Breast epithelium (tissue), 3 donors: ENCODE measurements at regions not wholly inside any gene's neighbourhood (a gene's known extent, or its start where the extent isn't known, plus 50 kb on each side); places are given as distances from the start of the nearest gene placed in this dataset.

Experiments used
- CTCF ChIP-seq, 3 donors: fragments of 450-650 bp; IDR thresholded peaks; one replicate each; pipeline ENCODE4 v1.5.1; 2016 to 2017; ENCODE audit warnings: antibody characterized with exemption in 3 of 3, mild to moderate bottlenecking in 3 of 3, moderate library complexity in 3 of 3
- POLR2A ChIP-seq: fragments of 450-650 bp; IDR thresholded peaks from one replicate; pipeline ENCODE4 v1.6.1; 2016; ENCODE audit warnings: antibody characterized with exemption, mild to moderate bottlenecking, moderate library complexity

GRCh38 chr7:18081617-18082016, 54.0 kb upstream of the PRPS1L1 start:
- no peak for TF ChIP-seq POLR2A
- TF ChIP-seq CTCF (IDR thresholded peaks at IDR 0.05): no peak
